C4-2B (cell line): ENCODE measurements at regions not wholly inside any gene's neighbourhood (a gene's known extent, or its start where the extent isn't known, plus 50 kb on each side); places are given as distances from the start of the nearest gene placed in this dataset.

Source experiments
- H3K27ac ChIP-seq: fragments of 450-650 bp; 2 replicates; pipeline ENCODE4 v1.5.1; 2017
- CTCF ChIP-seq: fragments of 450-650 bp; conservative IDR thresholded peaks from 2 replicates; pipeline ENCODE4 v1.5.1; 2017; ENCODE audit warnings: mild to moderate bottlenecking
- ZFX ChIP-seq: fragments of 450-650 bp; IDR thresholded peaks from 2 replicates; pipeline ENCODE4 v1.6.1; 2017

DNA sequence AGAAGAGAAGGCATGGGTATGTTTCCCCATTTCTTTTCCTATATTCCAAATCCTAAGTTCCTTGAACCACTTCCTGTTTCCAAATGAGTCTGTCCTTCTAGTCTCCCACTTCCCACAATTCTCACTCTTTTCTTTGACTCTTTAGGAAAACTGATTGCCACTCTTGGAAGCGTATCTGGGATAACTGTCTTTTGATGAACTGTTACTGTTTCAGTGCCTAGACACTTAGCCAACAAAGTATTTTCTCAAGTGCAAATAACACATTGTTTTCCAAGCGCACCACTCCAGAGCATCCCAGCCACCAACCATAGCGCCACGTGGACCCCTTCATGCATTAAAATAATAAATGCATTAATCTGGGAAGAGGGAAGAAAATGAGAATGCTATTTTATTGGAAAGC is 342.8 kb downstream of the MTX2 start:
- TF ChIP-seq CTCF (no peak), ZFX (no peak)
- no peak overlapping the region for H3K27ac ChIP-seq

DNA sequence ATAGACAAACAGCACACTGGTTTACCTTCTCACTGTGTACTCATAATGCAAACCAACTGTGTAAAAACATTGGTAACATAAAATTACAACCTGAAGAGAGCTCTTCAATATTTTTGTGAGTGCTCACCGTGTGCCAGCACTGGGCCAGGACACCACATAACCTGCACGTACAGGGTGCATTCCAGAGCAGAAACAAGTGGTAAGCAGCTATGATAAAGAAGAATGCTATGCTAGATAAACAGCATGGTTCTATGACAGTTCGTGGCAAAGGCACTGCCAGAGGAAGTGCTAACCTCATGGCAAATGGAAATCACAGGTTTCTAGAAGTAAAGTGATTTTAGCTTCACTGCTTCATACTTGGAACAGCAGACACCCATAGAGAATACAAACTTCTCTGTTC is 343.5 kb downstream of the MTX2 start:
- no peak overlapping the region for H3K27ac ChIP-seq
- TF ChIP-seq CTCF (no peak), ZFX (no peak)

- no peak overlapping the region for H3K27ac ChIP-seq
- TF ChIP-seq CTCF (no peak), ZFX (no peak)
Observed at GRCh38 chr2:176613323-176613987, 344.2 kb downstream of the MTX2 start.

DNA sequence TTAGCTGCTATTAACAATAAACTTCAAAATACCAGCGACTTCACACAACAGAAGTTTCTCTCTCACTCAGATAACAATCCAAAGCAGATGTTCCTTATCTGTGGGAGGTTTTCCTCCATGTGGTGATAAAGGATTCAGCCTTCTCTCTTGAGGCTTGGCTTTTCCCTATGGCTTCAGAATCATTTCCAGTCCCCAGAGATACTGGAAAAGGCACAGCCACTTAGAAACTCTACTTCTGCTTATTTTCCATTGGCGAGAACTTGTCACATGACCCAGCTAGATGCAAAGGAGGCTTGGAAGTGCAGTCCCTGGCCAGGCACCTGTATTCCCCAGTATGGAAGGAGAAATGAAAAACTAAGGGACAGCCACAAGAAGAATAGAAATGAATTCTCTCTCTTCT is 344.8 kb downstream of the MTX2 start:
- H3K27ac ChIP-seq: no peak overlapping the region
- TF ChIP-seq CTCF (no peak), ZFX (no peak)

- no peak overlapping the region for H3K27ac ChIP-seq
- TF ChIP-seq ZFX (no peak), CTCF (no peak)
Observed at GRCh38 chr2:176614930-176615329, 345.7 kb downstream of the MTX2 start.

GRCh38 chr2:176619504-176619903 is 350.3 kb downstream of the MTX2 start:
- TF ChIP-seq CTCF: no peak

DNA sequence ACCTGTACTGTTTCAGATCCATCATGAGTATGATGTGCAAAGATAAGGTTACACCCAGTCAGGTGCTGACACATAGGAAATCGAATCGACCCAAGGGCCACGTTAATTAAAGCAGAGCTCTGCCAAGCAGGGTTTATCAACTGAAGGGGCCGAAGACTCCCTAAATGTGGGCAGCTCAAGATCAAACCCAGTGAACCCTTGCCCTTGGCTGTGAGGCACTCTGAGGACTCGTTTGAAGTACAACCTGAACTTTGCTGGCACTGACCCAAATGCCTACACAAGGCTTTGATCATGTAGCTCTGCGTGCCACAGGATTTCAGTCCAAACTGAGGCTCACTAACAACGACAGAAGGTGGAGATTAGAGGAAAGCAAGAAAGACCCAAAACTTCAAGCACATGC is 352.1 kb downstream of the MTX2 start:
- TF ChIP-seq ZFX: no peak
- TF ChIP-seq CTCF: no peak

More at GRCh38 chr2:176619504-176619903, 350.3 kb downstream of the MTX2 start:
- H3K27ac ChIP-seq: no peak overlapping the region

More for the DNA sequence above, 352.1 kb downstream of the MTX2 start:
- H3K27ac ChIP-seq: no peak overlapping the region
